ENCODE measurements at regions not wholly inside any gene's neighbourhood (a gene's known extent, or its start where the extent isn't known, plus 50 kb on each side); places are given as distances from the start of the nearest gene placed in this dataset.

GRCh38 chr12:132439333-132439904 is 50.5 kb upstream of the FBRSL1 start:
- DNase-seq, result no peak

GRCh38 chr12:132438726-132439125 is 51.2 kb upstream of the FBRSL1 start:
- DNase-seq, result no peak

GRCh38 chr12:132437943-132438700 is 51.8 kb upstream of the FBRSL1 start:
- no peak for DNase-seq

- no peak for DNase-seq
Observed at GRCh38 chr12:132437252-132437932, 52.6 kb upstream of the FBRSL1 start.

GRCh38 chr12:132436791-132437251 is 53.1 kb upstream of the FBRSL1 start:
- DNase-seq, result no peak

GRCh38 chr12:132435486-132436187 is 54.3 kb upstream of the FBRSL1 start:
- no peak for DNase-seq

GRCh38 chr12:132433641-132434395 is 56.1 kb upstream of the FBRSL1 start:
- no peak for DNase-seq

GRCh38 chr12:132432721-132433577 is 57.0 kb upstream of the FBRSL1 start:
- no peak for DNase-seq

GRCh38 chr12:132432126-132432705 is 57.7 kb upstream of the FBRSL1 start:
- DNase-seq, result no peak

- DNase-seq, result no peak
Observed at GRCh38 chr12:132430838-132431774, 58.8 kb upstream of the FBRSL1 start.

GRCh38 chr12:132429946-132430643 is 59.9 kb upstream of the FBRSL1 start:
- DNase-seq, result no peak

- no peak for DNase-seq
Observed at GRCh38 chr12:132429602-132429945, 60.4 kb upstream of the FBRSL1 start.

- DNase-seq, result no peak
Observed at GRCh38 chr12:132428936-132429601, 60.9 kb upstream of the FBRSL1 start.

GRCh38 chr12:132427999-132428935 is 61.7 kb upstream of the FBRSL1 start:
- no peak for DNase-seq

- no peak for DNase-seq
Observed at GRCh38 chr12:132427174-132427768, 62.7 kb upstream of the FBRSL1 start.

GRCh38 chr12:132426349-132427173 is 63.4 kb upstream of the FBRSL1 start:
- no peak for DNase-seq

Measured in NCI-H1048 (cell line).